HepG2 (cell line): ENCODE measurements at regions not wholly inside any gene's neighbourhood (a gene's known extent, or its start where the extent isn't known, plus 50 kb on each side); places are given as distances from the start of the nearest gene placed in this dataset.

ENCODE experiments used
- ATAC-seq: fragments of 200-7000 bp; cut with Tn5 transposase; 3 replicates; pipeline ENCODE4 v1.9.1; 2020; ENCODE audit warnings: mild to moderate bottlenecking, moderate library complexity
- BruUV-seq: library from RNA; stranded (reverse); fragments of 400-500 nt; replicated peaks from 2 replicates; lab custom pipeline; 2021; lab: Mats Ljungman, UMichigan
- CTCF ChIA-PET: fragments of 300-600 bp; formaldehyde crosslinking; extraction: SDS; loops from one replicate; lab custom pipeline; 2021; ENCODE audit warnings: low total read pairs, inconsistent platforms, low intra/inter-chr PET ratio; lab: Yijun Ruan, JAX
- POLR2A ChIA-PET: fragments of 350-600 bp; sonication (Branson Sonifier 250); formaldehyde crosslinking; loops from one replicate; lab custom pipeline; 2020; ENCODE audit warnings: antibody characterized with exemption, inconsistent platforms; lab: Yijun Ruan, JAX
- DNase-seq: peaks from one replicate; pipeline ENCODE4 v3.0.0-alpha.2; 2015; ENCODE audit warnings: low spot score
- FAIRE-seq: peaks from 3 replicates; lab custom pipeline; 2011; peaks lifted over from hg19 to GRCh38; lab: Jason Lieb, UNC
- H2AFZ ChIP-seq: one replicate; pipeline ENCODE4 v1.6.1; 2011; ENCODE audit warnings: low read length, inconsistent platforms
- H3K27ac ChIP-seq: fragments of 300-600 bp; 3 replicates; pipeline ENCODE4 v1.8.0; 2011; ENCODE audit warnings: mixed run types, mild to moderate bottlenecking, mixed read lengths, low read length, inconsistent platforms; ENCODE audit not compliant: insufficient read depth; ENCODE audit errors: extremely low read length
- H3K27me3 ChIP-seq, 2 experiments: fragments of 200-600 bp in 1 of 2; 2 replicates in 1 of 2; 3 replicates in 1 of 2; pipeline versions ENCODE4 v1.6.0 to v1.8.0; 2011; ENCODE audit warnings: low read length in 2 of 2, mild to moderate bottlenecking in 2 of 2, moderate library complexity in 2 of 2, inconsistent platforms in 1 of 2; ENCODE audit not compliant: insufficient read depth in 2 of 2, control insufficient read depth in 1 of 2
- H3K36me3 ChIP-seq, 2 experiments: fragments of 200-600 bp in 1 of 2; replicated peaks in 1 of 2; 2 replicates in 1 of 2; 3 replicates in 1 of 2; pipeline versions ENCODE4 v1.5.1 to v1.8.0; 2011; ENCODE audit warnings: low read length in 2 of 2, inconsistent platforms in 1 of 2; ENCODE audit not compliant: insufficient read depth in 2 of 2, control insufficient read depth in 1 of 2
- H3K4me1 ChIP-seq: 2 replicates; pipeline ENCODE4 v1.5.1; 2012; ENCODE audit warnings: low read length, inconsistent platforms; ENCODE audit not compliant: insufficient read depth
- H3K4me2 ChIP-seq: 2 replicates; pipeline ENCODE4 v1.6.0; 2011; ENCODE audit warnings: low read depth, low read length, inconsistent platforms
- H3K4me3 ChIP-seq, 3 experiments: fragments of 200-600 bp in 1 of 3; sonication (generic), shearing (Covaris generic) in 1 of 3; replicated peaks in 1 of 3; 2 replicates each; pipeline ENCODE4 v1.5.1; 2011 to 2016; ENCODE audit warnings: low read length in 3 of 3, inconsistent platforms in 2 of 3, low read depth in 2 of 3, mild to moderate bottlenecking in 2 of 3, control low read depth in 1 of 3, mixed read lengths in 1 of 3; ENCODE audit not compliant: insufficient read depth in 1 of 3
- H3K79me2 ChIP-seq: one replicate; pipeline ENCODE4 v1.6.1; 2011; ENCODE audit warnings: low read length, inconsistent platforms; ENCODE audit not compliant: insufficient read depth
- H3K9ac ChIP-seq: 2 replicates; pipeline ENCODE4 v1.6.0; 2011; ENCODE audit warnings: mild to moderate bottlenecking, low read depth, low read length, inconsistent platforms; ENCODE audit not compliant: insufficient read depth
- H3K9me3 ChIP-seq: 2 replicates; pipeline ENCODE4 v1.5.1; 2012; ENCODE audit warnings: mild to moderate bottlenecking, low read length
- H4K20me1 ChIP-seq: 2 replicates; pipeline ENCODE4 v1.6.0; 2011; ENCODE audit warnings: inconsistent platforms, mild to moderate bottlenecking, low read length, moderate library complexity; ENCODE audit not compliant: insufficient read depth
- HMGA1 ChIP-seq: sonication (generic); formaldehyde crosslinking; conservative IDR thresholded peaks from 2 replicates; pipeline ENCODE4 v1.4.0; 2020; ENCODE audit warnings: missing genetic modification reagents
- KLF11 ChIP-seq: IDR thresholded peaks from 2 replicates; pipeline ENCODE4 v1.6.1; 2016; ENCODE audit warnings: missing compliant biosample characterization
- MIER2 ChIP-seq: IDR thresholded peaks from 2 replicates; pipeline ENCODE4 v1.6.1; 2016; ENCODE audit warnings: missing biosample characterization, missing genetic modification reagents
- RFX1 ChIP-seq: fragments of 450-650 bp; IDR thresholded peaks from 2 replicates; pipeline ENCODE4 v1.6.1; 2017
- SMYD3 ChIP-seq: sonication (generic); formaldehyde crosslinking; IDR thresholded peaks from 2 replicates; pipeline ENCODE4 v1.8.1; 2023; ENCODE audit warnings: mild to moderate bottlenecking, missing genetic modification reagents
- SYNCRIP ChIP-seq: fragments of 200-400 bp; formaldehyde crosslinking; IDR thresholded peaks from 2 replicates; pipeline ENCODE4 v1.6.1; 2018; ENCODE audit warnings: mild to moderate bottlenecking, low read depth, low read length; ENCODE audit not compliant: insufficient read depth
- ZNF333 ChIP-seq: sonication (generic); formaldehyde crosslinking; IDR thresholded peaks from 2 replicates; pipeline ENCODE4 v1.4.0; 2020; ENCODE audit warnings: mild to moderate bottlenecking, missing genetic modification reagents, borderline replicate concordance
- ZNF367 ChIP-seq: sonication (generic); formaldehyde crosslinking; IDR thresholded peaks from 2 replicates; pipeline ENCODE4 v1.4.0; 2020; ENCODE audit warnings: missing genetic modification reagents, borderline replicate concordance
- ZNF746 ChIP-seq: sonication (generic); formaldehyde crosslinking; IDR thresholded peaks from 2 replicates; pipeline ENCODE4 v1.8.0; 2022; ENCODE audit warnings: mild to moderate bottlenecking, missing genetic modification reagents
- ZNF878 ChIP-seq: sonication (generic); formaldehyde crosslinking; IDR thresholded peaks from 2 replicates; pipeline ENCODE4 v1.8.1; 2023; ENCODE audit warnings: mild to moderate bottlenecking, missing genetic modification reagents, moderate library complexity
- WGBS: methylation state at CpG from one replicate; pipeline ENCODE4 v1.1.6; 2017; ENCODE audit warnings: low lambda C conversion rate; 5-methylcytosine and 5-hydroxymethylcytosine counted together
- in situ Hi-C: cut with HindIII; loops from 2 replicates; pipeline ENCODE4 v1.10.0; 2017; ENCODE audit warnings: low pct_unique_long_range_greater_than_20kb; ENCODE audit not compliant: extremely low pct_ligation_motif_present
- intact Hi-C: fragments of 100-400 bp; cut with micrococcal nuclease; formaldehyde crosslinking; loops from one replicate; pipeline ENCODE4 v1.10.0; 2022; ENCODE audit not compliant: unreplicated experiment
- TF ChIP-seq, protein P1 (sequence below): sonication (generic); formaldehyde crosslinking; IDR thresholded peaks from 2 replicates; pipeline ENCODE4 v1.4.0; 2020; ENCODE audit warnings: missing genetic modification reagents
- TF ChIP-seq, protein P2 (sequence below): sonication (generic); formaldehyde crosslinking; IDR thresholded peaks from 2 replicates; pipeline ENCODE4 v1.8.1; 2023; ENCODE audit warnings: mild to moderate bottlenecking, moderate library complexity, missing genetic modification reagents
- TF ChIP-seq, protein P3 (sequence below): sonication (generic); formaldehyde crosslinking; IDR thresholded peaks from 2 replicates; pipeline ENCODE4 v1.5.0; 2020; ENCODE audit warnings: mild to moderate bottlenecking, missing genetic modification reagents
- TF ChIP-seq, protein P4 (sequence below): sonication (generic); formaldehyde crosslinking; IDR thresholded peaks from 2 replicates; pipeline ENCODE4 v1.8.0; 2022; ENCODE audit warnings: missing genetic modification reagents, mild to moderate bottlenecking, borderline replicate concordance
- TF ChIP-seq, protein P5 (sequence below): fragments of 450-650 bp; IDR thresholded peaks from 2 replicates; pipeline ENCODE4 v1.6.1; 2016

DNA sequence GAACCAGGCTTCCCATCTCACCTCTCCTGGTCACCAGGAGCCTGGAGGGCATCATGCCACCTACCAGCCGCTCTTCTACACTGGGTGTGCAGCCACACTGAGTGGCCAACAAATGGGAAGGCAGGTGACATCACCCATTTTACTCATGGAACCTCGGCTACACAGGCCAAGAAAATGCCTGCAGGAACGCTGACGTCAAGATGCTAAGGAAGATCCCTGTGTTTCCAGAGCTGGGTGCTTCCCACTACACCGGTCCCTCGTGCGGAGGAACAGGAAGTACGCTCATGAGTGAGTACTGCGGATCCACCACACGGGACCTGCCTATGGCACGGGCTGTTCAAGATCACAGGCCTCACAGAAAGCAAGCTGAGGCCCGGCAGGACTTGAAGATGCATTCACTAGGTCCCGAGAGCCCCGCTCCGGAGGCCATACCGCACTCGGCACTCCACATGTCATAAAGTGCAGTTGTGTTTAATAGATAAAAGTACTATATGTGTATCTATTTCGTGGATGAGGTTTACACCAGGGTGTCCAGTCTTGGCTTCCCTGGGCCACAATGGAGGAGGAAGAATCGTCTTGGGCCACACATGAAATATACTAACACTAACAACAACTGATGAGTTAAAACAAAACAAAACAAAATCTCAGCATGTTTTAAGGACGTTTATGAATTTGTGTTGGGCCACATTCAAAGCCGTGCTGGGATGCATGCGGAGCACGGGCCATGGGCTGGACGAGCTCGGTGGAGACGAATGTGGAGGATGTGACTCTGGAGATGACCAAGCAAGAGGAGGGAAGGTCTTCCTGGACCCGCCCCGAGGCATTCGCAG, 257.9 kb downstream of the THBS2 start (continued):
- TF ChIP-seq, protein P1, sequence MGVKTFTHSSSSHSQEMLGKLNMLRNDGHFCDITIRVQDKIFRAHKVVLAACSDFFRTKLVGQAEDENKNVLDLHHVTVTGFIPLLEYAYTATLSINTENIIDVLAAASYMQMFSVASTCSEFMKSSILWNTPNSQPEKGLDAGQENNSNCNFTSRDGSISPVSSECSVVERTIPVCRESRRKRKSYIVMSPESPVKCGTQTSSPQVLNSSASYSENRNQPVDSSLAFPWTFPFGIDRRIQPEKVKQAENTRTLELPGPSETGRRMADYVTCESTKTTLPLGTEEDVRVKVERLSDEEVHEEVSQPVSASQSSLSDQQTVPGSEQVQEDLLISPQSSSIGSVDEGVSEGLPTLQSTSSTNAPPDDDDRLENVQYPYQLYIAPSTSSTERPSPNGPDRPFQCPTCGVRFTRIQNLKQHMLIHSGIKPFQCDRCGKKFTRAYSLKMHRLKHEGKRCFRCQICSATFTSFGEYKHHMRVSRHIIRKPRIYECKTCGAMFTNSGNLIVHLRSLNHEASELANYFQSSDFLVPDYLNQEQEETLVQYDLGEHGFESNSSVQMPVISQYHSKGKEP = no peak
- no peak for TF ChIP-seq ZNF878
- no peak for TF ChIP-seq ZNF367 (CRISPR knock-in tag)

DNA sequence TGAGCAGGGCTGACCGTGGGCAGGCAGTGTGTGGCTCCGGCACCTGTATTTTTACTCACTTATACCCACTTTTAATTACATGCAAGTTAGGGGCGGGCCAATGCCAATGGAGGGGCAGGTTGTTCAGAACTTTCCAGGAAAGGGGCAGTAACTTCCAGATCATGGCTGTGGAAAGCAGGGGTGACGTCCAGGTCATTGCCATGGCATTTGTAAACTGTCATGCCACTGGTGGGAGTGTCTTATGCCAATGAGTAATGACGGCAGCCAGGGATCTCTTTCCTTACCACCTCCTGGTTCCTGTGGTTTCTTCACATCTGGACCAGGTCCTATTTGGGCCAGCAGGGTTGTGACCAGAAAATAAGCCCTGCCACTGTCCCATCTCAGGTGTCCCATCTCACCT, 258.7 kb downstream of the THBS2 start:
- in situ Hi-C loops = no loop called here
- TF ChIP-seq, protein P2, sequence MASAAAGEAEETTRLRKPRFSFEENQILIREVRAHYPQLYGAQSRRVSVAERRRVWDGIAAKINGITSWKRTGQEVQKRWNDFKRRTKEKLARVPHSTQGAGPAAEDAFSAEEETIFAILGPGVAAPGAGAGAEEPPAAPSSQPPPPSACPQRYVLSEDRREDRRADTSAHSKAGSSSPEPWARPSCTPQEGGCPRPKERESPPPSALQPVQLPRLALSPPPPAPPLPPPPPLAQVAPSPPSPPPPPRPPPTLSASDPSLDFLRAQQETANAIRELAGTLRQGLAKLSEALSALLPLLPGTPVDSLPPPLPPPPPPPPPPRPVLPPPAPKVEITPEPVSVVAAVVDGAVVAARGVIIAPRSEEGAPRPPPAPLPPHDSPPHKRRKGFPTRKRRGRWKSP (CRISPR knock-in tag) = no peak
- no peak for TF ChIP-seq RFX1
- no peak for TF ChIP-seq ZNF746 (CRISPR knock-in tag)
- TF ChIP-seq SYNCRIP = no peak
- TF ChIP-seq, protein P3, sequence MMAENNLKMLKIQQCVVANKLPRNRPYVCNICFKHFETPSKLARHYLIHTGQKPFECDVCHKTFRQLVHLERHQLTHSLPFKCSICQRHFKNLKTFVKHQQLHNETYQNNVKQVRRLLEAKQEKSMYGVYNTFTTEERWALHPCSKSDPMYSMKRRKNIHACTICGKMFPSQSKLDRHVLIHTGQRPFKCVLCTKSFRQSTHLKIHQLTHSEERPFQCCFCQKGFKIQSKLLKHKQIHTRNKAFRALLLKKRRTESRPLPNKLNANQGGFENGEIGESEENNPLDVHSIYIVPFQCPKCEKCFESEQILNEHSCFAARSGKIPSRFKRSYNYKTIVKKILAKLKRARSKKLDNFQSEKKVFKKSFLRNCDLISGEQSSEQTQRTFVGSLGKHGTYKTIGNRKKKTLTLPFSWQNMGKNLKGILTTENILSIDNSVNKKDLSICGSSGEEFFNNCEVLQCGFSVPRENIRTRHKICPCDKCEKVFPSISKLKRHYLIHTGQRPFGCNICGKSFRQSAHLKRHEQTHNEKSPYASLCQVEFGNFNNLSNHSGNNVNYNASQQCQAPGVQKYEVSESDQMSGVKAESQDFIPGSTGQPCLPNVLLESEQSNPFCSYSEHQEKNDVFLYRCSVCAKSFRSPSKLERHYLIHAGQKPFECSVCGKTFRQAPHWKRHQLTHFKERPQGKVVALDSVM (CRISPR knock-in tag) = no peak
- no peak for TF ChIP-seq SMYD3
- TF ChIP-seq, protein P4, sequence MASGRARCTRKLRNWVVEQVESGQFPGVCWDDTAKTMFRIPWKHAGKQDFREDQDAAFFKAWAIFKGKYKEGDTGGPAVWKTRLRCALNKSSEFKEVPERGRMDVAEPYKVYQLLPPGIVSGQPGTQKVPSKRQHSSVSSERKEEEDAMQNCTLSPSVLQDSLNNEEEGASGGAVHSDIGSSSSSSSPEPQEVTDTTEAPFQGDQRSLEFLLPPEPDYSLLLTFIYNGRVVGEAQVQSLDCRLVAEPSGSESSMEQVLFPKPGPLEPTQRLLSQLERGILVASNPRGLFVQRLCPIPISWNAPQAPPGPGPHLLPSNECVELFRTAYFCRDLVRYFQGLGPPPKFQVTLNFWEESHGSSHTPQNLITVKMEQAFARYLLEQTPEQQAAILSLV (CRISPR knock-in tag) = no peak
- TF ChIP-seq ZNF333 (CRISPR knock-in tag) = no peak
- no peak for TF ChIP-seq KLF11 (CRISPR knock-in tag)
- TF ChIP-seq, protein P5, sequence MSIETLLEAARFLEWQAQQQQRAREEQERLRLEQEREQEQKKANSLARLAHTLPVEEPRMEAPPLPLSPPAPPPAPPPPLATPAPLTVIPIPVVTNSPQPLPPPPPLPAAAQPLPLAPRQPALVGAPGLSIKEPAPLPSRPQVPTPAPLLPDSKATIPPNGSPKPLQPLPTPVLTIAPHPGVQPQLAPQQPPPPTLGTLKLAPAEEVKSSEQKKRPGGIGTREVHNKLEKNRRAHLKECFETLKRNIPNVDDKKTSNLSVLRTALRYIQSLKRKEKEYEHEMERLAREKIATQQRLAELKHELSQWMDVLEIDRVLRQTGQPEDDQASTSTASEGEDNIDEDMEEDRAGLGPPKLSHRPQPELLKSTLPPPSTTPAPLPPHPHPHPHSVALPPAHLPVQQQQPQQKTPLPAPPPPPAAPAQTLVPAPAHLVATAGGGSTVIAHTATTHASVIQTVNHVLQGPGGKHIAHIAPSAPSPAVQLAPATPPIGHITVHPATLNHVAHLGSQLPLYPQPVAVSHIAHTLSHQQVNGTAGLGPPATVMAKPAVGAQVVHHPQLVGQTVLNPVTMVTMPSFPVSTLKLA = no peak
- no peak for TF ChIP-seq MIER2 (CRISPR knock-in tag)
- no peak for TF ChIP-seq HMGA1 (CRISPR knock-in tag)

More for the DNA sequence above, 258.7 kb downstream of the THBS2 start:
- DNase-seq = no peak
- no peaks in the 10 kb centered on the region for H3K9me3 ChIP-seq
- H3K27ac ChIP-seq = no peak overlapping the region
- no peak for FAIRE-seq
- no peak overlapping the region for H3K4me2 ChIP-seq
- H3K36me3 ChIP-seq = no peaks in the 10 kb centered on the region
- no peaks in the 10 kb centered on the region for H3K79me2 ChIP-seq
- ATAC-seq = no peak
- H3K4me3 ChIP-seq = no peak overlapping the region
- no peaks in the 10 kb centered on the region for H3K4me1 ChIP-seq
- H4K20me1 ChIP-seq = no peaks in the 10 kb centered on the region
- whole genome bisulfite sequencing = 29% methylated on average over 5 of the region's 5 CpGs
- POLR2A ChIA-PET = no interaction called here
- peaks cover 0 to 27% of the 10 kb centered on the region in 2 experiments; a peak in 1 of 5 replicates for H3K27me3 ChIP-seq
- intact Hi-C loops = no loop called here
- CTCF ChIA-PET = no interaction called here
- BruUV-seq = no TSS peak
- no peak overlapping the region for H2AFZ ChIP-seq
- H3K9ac ChIP-seq = no peak overlapping the region
